ENCODE measurements at regions not wholly inside any gene's neighbourhood (a gene's known extent, or its start where the extent isn't known, plus 50 kb on each side); places are given as distances from the start of the nearest gene placed in this dataset.

DNA sequence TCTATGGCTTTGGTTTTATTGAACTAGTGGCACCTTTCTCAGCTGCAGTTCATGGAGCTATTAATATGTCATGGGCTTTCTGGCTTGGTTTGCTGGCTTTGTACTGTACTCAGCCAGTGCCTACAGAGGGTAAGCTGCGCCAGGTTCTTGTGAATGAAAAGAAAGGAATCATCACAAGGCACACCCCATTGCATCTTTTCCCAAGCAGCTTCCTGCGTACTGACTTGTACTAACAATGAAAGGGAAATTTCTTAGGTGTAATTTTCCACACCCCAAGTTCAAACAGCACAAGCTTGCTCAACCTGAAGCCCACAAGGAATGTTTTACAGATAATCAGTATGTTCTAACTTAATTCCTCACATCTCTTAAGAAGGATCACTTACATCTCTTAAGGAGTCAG lies 78.0 kb upstream of the TNFSF18 start:
- DNase-seq (ENCODE audit: low read depth) = no peak

DNA sequence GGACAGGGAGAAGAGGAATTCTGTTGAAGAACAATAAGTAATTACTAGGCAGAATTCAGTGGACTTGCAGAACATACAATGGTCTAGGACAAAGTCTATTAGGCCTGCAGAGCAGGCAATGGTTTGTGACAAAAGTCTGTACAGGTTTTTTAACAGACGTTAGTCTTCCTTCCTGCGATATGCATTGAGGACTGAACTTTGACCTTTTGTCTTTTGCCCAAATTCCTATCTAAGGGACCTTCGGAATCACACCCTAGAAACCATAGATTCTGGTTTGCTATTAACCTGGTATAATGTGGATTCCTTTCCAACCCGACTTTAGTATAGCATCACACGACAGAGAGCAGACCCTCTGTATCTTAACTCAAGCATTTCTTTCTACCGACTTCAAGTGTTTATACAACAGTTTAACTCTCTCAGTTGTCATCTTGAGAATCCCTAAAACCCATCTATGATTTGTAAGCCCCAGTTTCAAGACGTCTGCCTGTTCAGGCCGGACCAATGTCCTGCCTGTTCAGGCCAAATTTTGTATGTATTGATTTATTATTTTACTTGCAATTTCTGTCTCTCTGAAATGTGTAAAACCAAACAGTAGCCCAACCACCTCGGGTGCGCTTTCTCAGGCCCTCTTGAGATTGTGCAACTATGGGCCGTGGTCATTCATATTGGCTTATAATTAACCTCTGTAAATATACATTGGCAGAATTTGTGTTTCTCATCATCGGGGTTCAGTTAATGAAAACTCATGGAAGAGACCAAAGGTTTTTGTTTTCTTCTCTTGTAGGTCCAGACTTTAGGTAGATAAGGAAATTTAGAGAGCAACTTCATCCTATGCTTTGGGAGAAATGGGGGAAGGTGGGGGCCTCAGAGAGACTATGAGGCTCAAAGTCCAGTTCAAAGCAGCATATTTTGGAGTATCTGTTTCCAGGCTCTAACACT lies 76.9 kb upstream of the TNFSF18 start:
- no peak for DNase-seq (ENCODE audit: low read depth)

DNA sequence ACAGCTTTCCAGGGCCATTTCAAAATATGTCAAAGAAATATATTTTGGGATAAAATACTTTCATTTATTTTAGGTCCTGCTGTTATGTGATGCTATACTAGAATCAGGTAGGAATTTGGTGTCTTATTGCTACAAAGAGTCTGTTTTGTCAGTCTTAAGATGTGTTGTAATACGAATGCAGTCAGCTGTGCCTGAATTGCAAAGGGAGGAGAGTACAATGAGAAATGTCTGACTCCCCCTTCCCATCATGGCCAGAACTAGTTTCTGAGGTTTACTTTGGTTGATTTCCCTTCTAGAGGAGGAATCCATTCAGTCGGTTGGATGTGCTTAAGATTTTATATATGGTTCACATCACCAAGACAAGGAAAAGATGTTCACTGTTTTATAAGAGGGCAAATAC lies 75.7 kb upstream of the TNFSF18 start:
- peak; percentile 19 for DNase-seq (ENCODE audit: low read depth)

DNA sequence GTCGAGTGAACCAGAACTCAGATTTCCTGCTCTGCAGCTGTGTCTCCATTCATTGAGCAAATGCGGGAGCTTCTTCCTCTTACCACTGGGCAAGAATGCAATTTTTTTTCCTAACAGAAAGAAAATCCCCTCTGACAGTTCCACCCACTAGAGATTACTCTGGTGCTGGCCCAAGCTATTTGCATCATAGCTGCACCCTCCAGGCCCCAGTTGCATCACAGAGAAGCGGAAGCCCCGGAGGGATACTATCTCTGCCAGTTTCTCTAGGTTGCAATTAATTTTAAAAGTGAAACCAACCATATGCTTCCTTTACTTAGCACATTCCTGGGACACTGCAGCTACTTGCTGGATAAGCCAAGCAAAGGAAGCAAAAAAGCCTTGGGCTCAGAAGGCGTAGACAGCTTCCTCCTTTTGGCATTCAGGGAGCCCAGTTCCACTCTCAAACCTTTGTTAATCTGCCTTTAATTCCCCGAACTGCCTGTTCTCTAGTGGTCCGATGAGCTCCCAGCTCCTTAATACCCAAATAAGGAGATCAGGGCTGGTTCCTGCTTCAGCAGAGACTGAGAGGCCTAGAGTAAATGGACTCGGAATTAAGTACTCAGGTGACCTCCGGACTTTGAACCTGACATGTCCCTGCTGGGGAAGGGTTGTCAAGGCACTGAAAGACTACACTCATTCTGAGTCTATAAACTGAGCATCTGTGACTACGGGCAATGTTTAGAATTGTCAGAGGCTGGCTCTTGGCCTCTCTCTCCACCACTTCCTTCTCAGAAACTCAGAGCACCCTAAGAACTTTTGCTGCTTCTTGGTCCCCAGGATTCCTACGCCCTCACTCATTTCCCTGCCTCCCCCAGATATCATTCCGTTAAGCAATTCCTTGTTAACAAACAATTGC lies 72.5 kb upstream of the TNFSF18 start:
- DNase-seq (ENCODE audit: low read depth) = peak; percentile 79

DNA sequence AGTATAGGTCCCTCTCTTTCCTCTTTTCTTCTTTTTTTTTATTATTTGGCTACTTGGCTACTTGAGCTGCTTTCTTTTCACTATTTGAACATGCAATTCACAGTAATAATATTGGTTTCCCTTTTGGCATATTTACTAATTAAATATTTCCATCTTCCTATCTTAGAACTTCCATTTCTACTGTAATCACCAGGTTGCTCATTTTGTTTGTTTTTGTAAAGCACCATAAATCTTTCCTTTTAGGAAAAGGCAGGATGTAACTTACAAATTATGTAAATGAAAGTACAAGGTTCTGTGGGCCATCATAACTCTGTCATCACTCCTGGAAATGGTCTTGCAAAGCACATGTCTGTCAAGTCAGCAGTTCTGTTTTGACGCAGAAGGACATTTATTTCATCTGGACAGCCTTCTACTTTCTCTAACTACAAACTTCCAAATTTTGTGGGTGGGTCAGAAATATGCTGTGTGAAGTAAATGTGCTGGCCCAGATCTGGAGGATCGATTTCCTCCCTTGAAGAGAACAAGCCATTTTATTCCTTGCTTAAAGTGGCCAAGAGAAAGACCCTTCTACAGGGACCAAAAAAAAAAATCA lies 71.7 kb upstream of the TNFSF18 start:
- DNase-seq (ENCODE audit: low read depth) = peak; percentile 36

DNA sequence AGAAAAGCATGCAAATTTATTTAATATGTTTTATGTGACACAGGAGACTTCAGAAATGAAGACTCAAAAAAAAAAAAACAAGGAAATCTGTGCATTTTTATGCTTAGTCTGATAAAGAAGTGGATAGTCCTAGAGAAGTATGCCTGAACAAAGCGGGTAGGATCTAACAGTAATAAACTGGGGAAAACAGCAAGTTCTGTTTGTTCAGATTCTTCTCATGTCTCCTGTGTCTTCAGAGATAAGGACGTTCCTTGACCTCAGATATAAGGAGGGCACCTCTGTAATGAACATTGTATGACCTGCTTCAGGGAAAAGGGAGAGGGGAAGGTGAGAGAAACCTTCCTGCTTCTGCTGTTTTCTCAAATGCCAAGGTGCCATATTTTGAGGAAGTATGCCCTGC lies 67.7 kb upstream of the TNFSF18 start:
- DNase-seq (ENCODE audit: low read depth) = no peak

DNA sequence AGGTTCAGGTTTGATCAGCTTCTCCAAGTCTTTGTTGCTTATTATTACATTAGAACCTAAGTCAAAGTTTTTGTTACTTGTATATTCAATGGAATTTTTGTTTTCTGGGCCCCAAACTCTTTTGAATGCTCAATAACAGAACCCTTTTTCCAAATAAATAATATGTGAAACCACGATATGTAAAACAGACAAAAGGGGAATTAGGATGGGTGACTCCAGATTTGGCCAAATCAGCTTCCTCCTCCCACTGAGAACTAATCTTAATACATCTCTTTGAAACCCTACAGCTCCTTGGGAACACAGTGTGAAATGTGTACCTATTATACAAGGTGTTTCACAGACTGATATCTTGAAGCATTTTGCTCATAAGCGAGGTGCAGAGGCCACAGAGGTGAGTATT lies 67.0 kb upstream of the TNFSF18 start:
- DNase-seq (ENCODE audit: low read depth) = no peak

DNA sequence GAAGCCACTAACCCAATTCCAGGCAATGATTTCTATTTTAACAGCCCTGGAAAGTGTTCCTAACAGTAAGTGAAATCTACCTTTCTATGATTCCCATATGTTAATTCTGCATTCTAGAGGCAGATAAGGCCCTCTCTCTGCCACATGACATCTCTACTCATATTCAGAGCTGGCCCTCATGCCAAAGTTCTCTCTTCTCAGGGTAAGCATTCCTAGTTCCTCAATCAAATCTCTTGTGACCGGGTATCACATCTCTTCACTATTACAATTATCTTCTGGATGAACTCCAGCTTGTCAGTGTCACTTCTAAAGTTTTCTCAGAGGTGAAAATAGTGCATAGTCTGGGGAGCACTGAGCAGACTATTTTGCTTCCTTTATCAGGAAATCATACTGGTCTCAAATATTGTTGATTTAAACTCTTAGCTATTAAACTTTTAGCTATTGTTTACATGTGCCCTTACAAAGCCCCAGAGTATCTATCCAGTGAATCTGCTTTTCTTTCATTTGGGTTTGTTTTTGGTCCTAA lies 66.4 kb upstream of the TNFSF18 start:
- no peak for DNase-seq (ENCODE audit: low read depth)

DNA sequence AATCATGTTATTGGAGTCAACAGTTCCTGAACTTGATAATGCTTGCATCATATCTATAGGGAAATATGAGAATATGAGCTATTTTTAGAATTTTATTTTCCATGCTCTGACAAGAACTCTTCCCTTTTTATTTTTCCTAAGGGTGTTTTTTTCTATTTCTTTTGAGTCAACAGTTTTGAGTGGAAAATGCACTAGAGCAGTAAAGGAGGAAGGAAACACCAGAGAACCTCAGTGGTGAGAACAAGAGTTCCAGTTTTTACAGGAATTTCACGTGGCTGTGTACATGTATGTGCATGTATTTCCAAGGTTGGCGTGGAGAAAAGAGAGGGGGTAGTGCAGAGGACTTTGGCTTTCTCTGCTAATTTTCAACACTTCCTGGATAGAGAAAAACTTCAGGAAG lies 63.6 kb upstream of the TNFSF18 start:
- no peak for DNase-seq (ENCODE audit: low read depth)

DNA sequence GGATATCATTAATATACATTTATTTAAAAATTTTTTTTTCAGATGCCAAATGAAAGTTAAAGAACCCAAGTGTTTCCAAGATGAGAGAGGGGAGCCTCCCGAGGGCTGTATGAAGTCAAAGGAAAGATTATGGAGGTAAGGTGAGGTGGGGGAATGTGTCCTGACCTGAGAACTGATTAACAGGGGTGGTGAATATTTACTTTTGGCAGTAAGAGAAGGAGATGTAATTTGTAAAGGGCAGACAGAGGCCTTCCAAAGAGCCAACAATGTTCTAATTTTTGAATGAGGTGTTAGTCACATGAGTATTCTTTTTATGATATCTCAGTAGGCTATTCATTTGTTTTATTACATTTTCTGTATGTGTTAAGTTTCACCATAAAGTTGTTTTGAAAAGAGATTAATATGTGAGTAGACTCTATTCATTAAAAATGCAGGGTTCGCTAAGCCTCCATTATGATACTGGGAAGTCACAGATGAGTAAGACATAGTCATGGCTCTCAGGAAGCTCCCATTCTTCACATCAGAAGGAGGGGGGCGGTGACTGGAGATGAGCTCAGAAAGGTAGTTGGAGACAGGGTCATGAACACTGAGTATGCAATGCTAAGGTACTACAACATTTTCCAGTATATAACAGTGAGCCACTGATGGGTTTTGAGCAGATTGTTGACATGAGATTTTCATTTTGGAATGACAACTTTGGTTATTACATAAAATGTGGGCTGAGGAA lies 62.4 kb upstream of the TNFSF18 start:
- peak; percentile 50 for DNase-seq (ENCODE audit: low read depth)

DNA sequence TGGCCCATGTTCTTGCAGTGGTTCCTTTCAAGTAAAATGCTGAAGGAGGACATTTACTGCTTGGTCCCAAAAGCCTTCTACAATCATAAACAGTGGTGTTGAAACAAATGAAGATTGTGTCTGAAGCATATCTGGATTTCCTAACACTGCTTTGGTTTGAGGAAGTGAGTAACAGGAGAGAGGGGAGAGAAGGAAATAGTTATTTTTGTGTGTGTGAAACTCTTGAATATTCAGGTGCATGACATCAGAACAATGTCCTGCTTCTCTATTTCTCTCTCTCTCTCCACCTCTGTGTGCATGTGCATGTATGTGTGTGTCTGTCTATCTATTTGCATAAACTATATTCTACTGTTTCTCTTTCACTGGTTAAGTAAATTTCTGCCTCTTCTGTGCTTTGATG lies 61.4 kb upstream of the TNFSF18 start:
- DNase-seq (ENCODE audit: low read depth) = no peak

DNA sequence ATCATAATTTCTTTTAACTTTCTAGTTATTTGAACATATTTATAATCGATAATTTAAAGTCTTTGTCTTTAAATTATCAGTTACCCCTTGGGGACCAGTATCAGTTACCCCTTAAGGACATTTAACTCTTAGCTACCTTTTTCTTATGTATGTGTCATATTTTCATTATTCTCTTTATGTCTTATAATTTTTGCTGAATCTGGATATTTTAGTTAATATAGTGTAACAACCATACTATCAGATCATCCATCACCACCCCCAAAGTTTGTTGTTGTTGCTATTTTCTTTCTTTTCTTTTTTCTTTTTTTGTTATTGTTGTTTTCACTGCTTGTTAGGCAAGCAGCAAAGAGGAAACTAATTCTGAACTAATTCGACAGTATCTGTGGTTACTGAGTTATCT lies 57.0 kb upstream of the TNFSF18 start:
- DNase-seq (ENCODE audit: low read depth) = no peak

DNA sequence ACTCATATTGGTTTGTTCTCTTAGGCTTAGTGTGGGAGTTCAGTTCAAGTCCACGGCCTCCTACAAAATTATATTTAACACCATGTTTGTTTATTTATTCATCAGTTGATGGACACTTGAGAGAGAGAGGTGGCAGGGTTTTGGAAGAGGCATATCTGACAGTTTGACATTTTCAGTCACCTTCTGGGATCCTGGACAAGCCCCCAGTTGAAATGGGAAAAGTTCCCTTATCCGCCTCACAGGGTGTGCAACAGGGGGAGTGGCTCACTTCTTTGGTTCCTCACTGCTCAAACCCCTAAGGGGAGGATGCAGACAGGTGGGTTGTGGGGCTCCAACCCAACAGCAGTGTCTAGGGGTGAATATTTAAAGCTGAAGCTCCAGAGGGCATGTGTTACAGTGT lies 52.3 kb upstream of the TNFSF18 start:
- no peak for DNase-seq (ENCODE audit: low read depth)

DNA sequence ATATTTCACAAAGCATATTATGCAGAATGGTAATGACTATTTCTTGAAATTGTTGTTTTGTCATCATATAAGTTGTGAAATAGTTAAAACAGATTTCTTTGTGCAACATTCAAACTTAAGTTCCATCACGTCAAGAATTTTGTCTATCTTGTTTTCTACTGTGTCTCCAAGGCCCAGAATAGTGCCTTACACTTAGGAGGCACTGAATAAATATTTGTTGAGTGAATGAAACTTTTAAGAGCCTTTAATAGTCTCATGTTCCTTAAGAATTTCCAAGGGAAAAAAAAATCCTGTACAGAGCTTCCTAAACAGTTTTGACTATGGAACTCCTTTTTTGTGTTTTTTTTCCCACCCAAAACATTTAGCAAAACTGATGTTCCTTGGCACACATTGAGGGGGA lies 50.8 kb upstream of the TNFSF18 start:
- no peak for DNase-seq (ENCODE audit: low read depth)

DNA sequence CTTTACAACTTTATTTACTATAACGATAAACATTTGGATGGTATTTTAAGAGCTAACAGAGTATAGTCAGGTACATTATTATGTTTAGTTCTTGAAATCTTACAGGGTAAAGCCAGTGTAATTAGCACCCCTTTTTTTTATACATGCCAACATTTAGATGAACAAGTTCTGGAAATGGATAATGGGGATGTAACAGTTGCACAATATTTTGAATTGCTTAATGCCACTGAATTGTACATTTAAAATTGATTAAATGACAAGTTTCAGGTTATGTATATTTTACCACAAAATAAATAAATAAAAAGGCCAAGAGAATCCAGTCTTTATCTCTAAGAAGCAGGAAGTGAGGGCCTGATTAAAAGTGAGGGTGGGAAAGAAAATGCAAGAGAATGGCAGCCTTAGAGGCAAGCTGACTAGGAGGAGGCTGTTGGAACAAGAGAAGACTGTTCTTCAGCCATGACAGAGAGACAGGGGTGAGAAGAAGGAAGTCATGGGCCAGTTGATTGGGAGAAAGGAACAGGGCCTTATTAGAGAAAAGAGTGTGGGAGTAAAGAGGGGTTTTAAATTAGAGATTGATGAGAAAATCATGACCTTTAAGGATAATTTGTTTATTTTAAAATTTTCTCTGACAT lies 49.9 kb upstream of the TNFSF18 start:
- no peak for DNase-seq (ENCODE audit: low read depth)
